HPDE6-E6E7 (cell line): ENCODE measurements at regions not wholly inside any gene's neighbourhood (a gene's known extent, or its start where the extent isn't known, plus 50 kb on each side); places are given as distances from the start of the nearest gene placed in this dataset.
"Not testable (repeated sequence)": the region's sequence is repeated elsewhere in the genome, so short reads cannot be mapped to it uniquely, and the experiment has no call there.

Experiments
- DNase-seq: peaks from one replicate; pipeline ENCODE4 v3.0.0; 2011; ENCODE audit warnings: missing footprints; ENCODE audit errors: extremely low spot score

DNA sequence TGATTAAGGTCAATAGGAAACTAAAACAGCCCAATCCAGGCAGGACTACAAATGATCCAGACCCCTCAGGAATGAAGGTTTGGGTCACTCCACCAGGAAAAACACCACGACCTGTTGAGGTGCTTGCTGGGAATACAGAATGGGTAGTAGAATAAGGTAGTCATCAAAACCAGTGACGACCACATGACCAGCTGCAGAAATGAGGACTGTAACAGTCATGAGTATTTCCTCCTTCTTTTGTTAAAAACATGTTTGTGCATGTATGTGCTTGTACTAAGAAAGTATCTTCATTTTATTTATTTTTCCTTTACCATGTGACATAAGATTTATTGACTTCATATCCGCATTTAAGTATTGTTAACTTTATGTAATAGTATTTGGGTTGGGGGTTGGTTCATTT is 603.5 kb upstream of the NR3C2 start:
- no peak for DNase-seq

DNA sequence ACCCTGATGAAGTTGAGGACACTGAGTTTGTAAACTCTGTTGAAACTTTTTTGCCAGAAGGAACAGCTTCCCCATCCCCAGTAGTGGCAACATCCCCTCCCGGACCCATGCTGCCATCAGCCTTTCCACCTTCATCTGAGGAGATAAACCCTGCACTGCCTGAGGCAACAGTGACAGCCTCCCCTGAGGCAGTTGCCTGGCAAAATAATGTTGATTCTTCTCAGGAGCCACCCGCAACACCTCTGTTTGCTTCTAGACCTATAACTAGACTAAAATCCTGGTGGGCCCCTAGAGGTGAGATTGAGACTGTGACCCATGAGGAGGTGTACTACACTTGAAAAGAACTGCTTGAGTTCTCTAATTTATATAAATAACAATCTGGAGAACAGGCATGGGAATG is 597.6 kb upstream of the NR3C2 start:
- DNase-seq: not testable (repeated sequence)

DNA sequence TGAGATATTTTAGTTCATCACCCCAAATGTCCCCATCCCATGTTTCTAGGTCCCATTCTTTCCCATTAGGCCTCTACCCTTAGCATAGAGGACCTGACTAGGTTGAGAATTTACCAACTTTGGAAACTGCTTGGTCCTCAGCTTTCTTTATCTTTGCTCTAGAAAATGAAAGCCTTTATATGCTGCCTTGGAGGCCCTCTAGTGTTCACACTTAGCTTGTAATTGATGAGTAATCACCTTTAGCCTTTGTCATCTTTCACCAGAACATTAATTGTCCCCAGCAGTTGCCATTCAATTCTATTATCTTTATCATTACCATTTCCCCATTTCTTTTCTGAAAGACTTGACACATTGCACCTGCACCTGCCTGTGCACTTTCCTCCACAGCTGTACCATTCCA is 589.2 kb upstream of the NR3C2 start:
- peak; percentile 4 for DNase-seq

DNA sequence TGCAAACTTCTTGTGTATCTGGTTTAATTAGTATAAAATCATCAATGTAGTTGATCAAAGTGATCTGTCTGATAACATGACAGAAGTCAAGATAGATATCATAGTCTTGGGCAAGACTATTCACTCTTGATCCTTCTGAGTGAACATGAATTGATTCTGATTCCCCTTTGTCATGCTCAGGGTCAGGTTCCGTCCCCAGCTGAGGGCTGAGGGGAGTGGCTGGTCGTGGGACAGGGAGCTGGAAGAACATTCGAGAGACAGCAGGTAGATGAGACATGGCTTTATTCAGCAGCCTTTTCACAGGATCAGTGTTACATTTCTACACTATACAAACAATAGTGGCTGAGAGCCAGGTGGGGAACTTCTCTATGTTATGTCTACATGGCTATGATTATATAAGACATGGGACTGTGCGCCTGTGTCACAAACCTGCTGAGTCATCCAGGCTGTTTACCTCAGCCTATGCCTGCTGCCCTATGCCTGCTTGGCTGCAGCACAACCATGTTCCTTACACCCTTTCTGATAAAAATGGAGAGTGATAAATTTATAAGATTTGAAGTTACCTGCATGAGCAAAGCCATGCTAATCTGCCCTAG is 586.9 kb upstream of the NR3C2 start:
- no peak for DNase-seq

DNA sequence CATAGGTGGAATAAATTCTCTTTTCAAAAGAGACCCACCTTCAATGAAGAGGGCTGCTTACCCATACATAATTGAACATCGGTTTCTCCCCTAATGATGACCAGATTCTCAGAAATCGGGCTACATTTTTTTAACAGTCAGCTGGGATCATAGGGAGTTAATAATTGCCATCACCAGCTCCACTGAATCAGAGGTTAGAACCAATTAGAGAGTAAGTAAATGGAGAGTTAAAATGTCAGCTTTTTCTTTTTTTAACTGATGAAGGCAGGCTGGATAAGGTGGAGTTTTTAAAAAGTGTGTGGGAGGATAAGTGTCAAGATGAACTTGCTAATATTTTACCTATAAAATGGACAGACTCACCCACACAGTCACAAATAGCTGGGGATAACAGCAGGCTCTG is 584.5 kb upstream of the NR3C2 start:
- DNase-seq: no peak

DNA sequence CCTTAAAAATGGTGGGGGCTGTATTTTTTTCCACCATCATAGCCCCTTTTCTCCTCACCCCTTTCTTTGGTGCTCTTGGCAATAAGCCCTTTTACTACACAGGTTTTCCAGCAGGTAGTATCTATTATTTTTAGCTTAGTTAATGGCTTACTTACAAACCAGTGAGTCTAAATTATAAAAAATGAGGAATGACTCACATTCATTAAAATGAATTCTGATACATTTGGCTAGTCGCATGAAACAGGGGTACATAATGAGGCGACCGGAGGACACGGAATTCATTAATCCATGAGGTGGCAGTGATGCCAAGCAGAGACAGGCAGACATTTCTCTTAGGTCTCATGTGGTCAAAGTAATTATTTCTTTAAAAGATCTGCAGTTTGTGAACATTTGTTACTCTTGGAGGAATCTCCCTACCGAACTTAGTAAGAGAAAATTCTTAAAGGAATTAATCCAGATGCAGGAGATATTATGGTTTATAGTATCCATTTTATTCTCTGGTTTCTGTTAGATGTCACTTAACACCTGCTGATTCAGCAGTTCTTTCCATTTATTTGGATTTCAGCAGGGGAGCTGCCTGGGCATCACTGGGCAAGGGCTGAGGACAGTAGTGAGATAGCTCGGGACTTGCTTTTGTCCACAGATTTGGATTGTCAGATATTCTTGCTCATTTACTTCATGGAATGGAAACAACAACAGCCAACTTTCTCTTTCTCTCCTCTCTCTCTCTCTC is 575.0 kb upstream of the NR3C2 start:
- no peak for DNase-seq

DNA sequence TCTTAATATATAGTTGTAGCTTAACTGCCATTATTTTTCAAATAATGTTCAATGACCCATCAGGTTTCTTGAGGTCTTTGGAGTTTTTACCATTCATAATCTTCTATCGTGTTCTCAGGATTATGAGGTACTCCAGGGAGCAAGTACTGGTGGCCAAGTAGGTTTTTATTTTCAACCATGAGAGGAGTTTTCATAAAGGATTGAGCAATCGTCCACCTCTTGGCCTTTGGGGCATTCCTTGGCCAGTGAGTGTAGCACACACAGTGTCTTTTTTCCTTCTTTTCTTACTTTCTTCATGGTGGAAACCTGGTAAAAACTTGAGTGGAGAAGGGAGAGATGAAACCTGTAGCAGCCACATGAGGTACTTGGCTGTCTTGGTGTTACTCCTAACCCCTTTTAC is 567.0 kb upstream of the NR3C2 start:
- DNase-seq: no peak

DNA sequence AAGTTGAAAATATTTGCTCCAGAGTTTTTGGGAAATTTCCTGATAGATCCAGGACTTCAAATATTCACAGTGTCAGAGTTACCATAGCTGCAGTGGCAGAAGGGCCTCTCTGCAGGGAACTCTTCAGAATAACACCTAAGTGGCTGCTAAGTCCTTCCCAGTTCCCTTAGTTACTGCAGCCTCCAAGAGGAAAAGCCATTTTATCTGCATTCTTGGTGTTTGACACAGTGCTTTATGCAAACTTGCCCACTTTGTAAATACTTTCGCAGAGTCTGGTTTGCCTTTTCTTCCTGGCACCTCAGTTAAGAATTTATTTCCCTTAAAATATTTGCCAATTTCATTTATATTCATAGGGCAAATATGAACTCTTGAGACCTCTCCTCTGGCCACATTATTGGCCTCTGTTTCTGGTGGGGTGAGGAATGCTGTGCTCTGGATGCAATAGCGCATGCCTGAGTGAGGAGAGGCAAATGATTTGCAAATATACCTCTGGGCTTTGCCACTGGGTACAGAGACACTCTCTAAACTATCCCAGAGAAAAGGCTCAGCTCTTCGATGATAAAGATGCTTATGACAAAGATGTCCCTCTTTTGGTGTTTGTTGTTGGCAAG is 566.3 kb upstream of the NR3C2 start:
- no peak for DNase-seq

DNA sequence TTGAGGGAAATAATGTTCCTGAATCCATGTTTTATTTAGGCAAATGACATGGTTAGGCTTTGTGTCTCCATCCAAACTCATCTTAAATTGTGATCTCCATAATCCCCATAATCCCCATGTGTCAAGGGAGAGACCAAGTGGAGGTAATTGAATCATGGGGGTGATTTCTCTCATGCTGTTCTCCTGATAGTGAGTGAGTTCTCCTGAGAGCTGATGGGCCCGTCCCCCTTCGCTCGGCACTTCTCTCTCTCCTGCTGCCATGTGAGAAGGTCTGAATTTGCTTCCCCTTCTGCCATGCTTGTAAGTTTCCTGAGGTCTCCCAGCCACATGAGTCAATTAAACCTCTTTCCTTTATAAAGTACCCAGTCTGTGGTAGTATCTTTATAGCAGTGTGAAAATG is 563.0 kb upstream of the NR3C2 start:
- no peak for DNase-seq

DNA sequence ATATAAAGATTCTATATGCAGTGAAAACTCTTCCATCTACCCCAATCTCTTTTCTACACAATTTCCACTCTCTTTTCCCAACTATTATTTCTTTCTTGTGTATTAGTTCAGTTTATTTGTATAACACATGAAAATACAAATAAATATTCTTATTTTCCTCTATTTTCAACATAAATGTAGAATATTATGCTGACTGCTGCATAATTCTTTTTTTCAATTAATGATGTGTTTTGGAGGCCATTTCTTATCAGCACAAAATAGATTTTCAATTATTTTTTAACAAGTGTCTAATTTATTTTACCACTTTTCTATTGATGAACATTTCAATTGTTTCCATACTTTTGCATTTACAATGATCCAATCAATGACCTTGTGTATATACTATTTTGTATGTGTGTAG is 557.7 kb upstream of the NR3C2 start:
- DNase-seq: no peak

DNA sequence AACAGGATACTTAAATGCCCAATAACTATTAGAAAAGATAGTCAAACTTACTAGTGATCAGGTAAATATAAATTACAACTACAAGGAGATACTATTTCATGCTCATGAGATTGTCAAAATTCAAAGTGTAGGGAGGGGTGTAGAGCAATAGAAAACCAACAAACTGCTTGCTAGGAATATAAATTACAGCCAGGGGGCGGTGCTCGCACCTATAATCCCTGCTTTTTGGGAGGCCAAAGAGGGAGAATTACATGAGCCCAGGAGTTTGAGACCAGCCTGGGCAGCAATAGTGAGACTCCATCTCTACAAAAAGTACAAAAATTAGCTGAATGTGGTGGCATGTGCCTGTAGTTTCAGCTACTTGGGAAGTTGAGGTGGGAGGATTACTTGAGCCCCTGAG is 556.5 kb upstream of the NR3C2 start:
- DNase-seq: no peak

DNA sequence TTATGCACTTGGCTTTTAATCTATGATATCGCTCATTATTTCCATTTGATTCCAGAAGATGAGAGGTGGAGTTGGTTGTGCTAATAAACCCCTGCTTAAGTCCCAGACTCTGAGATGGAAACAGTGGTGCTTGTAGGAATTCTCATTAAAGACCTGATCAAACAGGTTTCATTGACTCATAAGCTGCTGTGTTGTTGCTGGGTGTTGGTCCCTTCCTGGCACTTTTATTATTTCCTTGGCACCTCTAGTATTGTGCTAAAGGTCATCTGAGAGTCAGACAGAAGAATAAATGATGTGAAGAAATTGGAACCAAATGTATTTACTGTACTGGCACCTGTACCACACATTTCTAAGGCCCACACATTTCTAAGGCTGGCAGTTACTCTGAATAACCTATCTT is 544.7 kb upstream of the NR3C2 start:
- peak; percentile 42 for DNase-seq

DNA sequence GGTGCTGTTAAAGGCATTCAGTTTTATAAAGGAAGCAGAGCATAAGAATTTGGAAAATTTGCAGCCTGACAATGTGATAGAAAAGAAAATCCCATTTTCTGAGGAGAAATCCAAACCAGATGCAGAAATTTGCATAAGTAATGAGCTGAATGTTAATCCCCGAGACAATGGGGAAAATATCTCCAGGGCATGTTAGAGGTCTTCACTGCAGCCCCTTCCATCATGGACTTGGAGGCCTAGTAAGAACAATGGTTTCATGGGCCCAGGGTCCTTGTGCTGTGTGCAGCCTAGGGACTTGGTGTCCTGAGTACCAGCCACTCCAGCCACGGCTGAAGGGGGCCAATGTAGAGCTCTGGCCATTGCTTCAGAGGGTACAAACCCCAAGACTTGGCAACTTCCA is 542.7 kb upstream of the NR3C2 start:
- DNase-seq: no peak

DNA sequence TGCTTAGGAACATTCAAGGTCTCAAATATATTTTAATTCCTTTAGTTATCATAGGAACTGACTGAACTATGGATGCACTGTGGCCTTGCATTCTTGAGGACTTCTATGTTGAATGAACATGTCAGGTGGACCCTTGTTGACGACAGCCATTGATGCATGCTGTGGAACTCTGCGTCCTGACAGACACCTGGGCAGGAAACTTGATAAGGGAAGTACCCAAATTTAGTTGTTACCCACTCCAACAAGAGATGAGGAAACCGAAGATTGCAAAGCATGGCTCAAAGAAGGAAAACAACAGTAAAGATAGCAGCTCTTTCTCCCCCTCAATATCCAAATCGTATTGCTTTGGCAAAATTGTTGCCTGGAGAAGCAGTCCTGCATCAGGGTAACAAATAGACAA is 540.0 kb upstream of the NR3C2 start:
- no peak for DNase-seq

DNA sequence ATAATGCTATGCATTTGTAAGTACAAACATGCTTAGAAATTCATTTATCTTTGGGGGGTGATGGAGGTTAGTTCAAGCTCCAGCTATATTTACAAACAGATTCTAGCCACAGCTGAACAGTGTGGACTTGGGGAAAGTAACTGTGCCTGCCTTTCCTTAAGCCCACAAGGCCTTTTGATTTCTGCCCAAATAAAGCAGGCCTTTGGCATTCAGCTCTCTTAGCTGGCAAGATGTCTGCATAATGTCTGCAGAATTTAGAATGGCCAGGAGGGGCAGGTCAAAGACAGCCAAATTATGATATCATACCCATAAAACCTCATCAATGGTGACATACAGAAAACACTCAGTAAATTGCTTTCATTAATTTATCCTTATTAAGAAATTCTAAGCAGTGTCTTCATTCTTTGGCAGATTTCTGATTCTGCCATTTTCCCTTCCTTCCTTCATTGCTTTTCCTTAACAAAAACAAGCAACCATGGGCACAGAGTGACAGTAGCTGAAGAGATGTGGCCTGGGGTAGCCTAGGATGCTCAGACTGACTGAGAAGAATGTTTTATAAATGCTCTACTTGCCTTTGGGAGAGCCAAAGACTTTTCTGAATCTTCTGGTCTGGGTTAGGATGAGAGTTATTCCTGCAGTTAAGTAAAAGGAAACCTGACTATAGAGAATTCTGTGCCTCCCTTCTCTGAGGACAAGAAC is 538.7 kb upstream of the NR3C2 start:
- no peak for DNase-seq

DNA sequence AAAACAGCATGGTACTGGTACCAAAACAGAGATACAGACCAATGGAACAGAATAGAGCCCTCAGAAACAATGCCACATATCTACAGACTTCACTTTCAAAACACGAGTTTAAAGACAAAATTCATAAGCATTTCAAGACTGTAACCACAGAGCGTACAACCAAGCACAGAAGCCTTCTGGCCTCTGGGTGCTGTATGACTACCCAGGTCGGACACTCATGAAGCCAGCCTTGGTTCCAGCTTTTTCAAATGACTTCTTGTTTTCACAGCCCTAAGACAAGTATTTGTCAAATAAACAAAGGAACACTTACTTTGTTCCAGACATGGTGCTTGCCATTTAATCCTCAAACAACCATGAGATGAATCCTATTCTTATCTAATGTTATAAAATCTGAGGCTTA is 536.1 kb upstream of the NR3C2 start:
- DNase-seq: no peak

DNA sequence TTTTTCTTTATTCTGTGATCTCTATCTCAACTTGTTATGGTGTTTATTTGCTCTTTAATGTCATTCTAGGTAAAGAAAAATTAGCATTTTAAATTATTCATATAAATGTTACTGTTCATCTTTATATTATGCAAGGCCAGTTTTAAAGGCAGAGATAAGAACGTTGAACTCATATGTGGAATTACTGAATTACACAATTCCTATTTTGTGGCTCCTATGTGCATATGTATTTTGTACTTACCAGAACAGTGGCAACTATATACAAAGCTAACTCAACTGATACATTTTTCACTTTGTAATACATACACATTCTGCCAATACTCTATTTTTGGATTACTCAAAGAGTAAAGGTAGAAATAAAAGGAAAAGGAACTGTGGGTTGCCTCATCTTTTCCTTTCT is 533.2 kb upstream of the NR3C2 start:
- no peak for DNase-seq

DNA sequence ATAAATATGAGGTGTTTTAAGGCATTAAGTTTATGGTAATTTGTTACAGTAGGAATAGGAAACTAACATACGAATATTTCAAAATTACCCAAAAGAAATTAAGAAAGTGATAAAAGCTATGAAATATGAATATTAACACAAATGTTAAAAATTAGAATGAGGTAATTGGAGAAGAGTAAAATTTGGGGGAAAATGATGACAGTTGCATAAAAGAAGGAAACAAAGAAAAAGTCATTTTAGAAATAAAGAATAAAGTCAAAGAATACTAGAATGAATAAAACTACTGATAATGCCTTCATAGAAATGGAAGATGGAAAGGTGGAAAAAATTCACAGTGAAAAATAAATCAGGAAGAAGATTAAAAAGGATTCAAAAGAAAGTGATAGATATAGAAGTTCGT is 522.9 kb upstream of the NR3C2 start:
- DNase-seq: no peak

DNA sequence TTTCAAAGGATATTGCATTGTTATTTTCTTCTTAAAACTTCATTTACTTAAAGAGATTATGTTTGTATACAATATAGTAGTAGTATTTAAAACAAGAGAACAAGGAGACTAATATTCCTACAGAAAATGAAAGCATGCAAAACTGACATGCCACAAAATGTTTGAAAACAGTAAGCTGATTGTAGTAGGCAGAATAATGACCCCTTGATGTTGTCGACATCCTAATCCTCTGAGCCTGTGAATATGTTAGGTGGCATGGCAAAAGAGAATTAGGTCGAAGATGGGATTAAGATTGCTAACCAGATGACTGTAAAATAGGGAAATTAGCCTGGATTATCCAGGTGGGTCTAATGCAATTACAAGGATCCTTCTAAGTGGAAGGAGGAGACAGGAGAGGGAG is 522.2 kb upstream of the NR3C2 start:
- no peak for DNase-seq

DNA sequence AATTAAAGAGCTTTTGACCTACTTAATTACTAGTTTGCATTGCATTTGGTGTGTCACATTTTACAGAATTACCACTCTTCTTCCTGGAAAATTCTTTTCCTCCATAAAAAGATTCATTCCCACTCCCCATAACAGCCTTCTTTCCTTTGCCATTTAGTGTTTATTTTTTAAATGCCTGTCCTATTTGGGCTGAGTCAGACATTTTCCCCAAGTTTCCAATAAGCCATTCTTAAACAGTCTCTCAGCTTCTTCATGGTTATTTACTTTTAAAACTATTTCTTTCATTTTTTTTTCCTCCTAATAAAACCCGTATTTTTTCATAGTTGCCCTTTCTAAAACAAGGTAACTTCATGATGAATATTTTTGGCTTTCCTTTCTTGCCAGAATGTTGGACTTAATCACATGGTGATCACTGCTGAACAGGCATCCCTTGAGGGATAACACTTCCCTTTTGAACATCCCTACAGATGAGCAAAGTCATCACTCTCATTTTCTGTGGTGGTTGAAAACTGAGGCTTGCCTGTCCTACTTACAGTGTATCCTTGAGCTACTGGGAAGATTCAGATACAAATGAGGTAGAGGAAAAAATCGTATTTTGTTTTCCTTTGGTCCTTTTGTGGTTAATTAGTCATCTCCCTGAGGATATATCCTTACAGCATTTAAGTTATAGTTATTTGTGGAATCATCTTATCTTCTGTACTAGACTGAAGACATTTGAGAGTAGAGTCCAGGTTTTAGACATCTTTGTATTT is 520.5 kb upstream of the NR3C2 start:
- no peak for DNase-seq

DNA sequence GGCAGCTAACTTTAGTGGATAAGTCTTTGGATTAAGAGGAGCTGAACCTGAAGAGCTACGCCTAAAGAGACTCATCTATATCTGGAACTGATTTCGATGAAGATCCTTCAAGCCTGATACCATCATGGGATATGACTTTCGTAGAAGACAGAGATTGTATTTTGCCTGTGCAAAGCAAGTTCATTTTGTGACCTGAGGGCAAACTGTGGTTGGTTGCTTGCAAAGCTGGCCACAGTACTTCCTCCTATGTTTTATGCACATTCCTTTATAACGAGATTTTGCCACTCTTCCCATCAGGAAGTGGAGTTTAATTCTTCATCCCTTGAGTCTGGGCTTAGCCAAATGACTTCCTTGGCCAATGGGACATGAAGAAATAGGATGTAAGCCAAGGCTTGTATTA is 519.3 kb upstream of the NR3C2 start:
- DNase-seq: no peak

DNA sequence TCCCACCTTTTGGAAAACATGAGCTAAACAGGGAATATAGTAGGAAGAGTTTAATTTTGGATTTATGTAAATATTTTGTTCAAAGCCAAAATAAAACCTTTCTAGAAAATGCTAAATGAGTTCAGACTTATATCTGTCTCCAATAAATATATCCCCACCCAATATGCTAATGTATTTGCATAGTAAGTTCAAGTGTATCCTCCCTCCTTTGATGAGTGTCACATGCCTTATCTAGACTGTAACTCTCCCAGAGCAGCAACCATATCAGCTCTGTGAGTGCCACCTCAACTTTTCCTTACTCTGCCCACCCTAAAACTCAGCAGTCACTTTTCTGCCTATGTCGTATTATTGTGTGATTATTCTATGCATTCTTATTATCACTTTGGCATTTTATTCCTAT is 516.1 kb upstream of the NR3C2 start:
- no peak for DNase-seq
